RWPE1 (cell line): ENCODE measurements at regions not wholly inside any gene's neighbourhood (a gene's known extent, or its start where the extent isn't known, plus 50 kb on each side); places are given as distances from the start of the nearest gene placed in this dataset.

ENCODE experiments used
- CTCF ChIA-PET: fragments of 350-600 bp; sonication (Branson Sonifier 250); formaldehyde crosslinking; extraction: SDS; loops from one replicate; lab custom pipeline; 2021; lab: Yijun Ruan, JAX
- POLR2A ChIA-PET: fragments of 400-600 bp; formaldehyde crosslinking; extraction: SDS; loops from one replicate; lab custom pipeline; 2020; ENCODE audit warnings: antibody characterized with exemption; ENCODE audit not compliant: low non-redundant PET; lab: Yijun Ruan, JAX
- DNase-seq: peaks from one replicate; pipeline ENCODE4 v3.0.0; 2012; ENCODE audit warnings: low spot score
- H3K27ac ChIP-seq: fragments of 450-650 bp; 2 replicates; pipeline ENCODE4 v1.5.1; 2017
- TF ChIP-seq, protein P1 (sequence below): fragments of 450-650 bp; conservative IDR thresholded peaks from 2 replicates; pipeline ENCODE4 v1.5.1; 2017; ENCODE audit warnings: low read depth, mild to moderate bottlenecking

- no peak overlapping the region for H3K27ac ChIP-seq
- CTCF ChIA-PET, result interaction anchor here (0.7 to 1.1 kb wide), 2 partner anchors 9 to 27 kb away, joined by 3 read pairs; no protein-coding TSS in a partner anchor
These were observed 115.4 kb upstream of the ROPN1 start for GRCh38 chr3:124107104-124107890.

GRCh38 chr3:124108446-124108845 is 116.5 kb upstream of the ROPN1 start:
- ChIA-PET CTCF (interaction anchor here (1.1 kb wide), 1 partner anchor 10 kb away, joined by 3 read pairs; no protein-coding TSS in a partner anchor), POLR2A (no interaction called here)
- TF ChIP-seq, protein P1, sequence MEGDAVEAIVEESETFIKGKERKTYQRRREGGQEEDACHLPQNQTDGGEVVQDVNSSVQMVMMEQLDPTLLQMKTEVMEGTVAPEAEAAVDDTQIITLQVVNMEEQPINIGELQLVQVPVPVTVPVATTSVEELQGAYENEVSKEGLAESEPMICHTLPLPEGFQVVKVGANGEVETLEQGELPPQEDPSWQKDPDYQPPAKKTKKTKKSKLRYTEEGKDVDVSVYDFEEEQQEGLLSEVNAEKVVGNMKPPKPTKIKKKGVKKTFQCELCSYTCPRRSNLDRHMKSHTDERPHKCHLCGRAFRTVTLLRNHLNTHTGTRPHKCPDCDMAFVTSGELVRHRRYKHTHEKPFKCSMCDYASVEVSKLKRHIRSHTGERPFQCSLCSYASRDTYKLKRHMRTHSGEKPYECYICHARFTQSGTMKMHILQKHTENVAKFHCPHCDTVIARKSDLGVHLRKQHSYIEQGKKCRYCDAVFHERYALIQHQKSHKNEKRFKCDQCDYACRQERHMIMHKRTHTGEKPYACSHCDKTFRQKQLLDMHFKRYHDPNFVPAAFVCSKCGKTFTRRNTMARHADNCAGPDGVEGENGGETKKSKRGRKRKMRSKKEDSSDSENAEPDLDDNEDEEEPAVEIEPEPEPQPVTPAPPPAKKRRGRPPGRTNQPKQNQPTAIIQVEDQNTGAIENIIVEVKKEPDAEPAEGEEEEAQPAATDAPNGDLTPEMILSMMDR, result no peak

More at GRCh38 chr3:124107104-124107890, 115.4 kb upstream of the ROPN1 start:
- POLR2A ChIA-PET, result no interaction called here
- TF ChIP-seq, protein P1, result no peak
- DNase-seq, result no peak

DNA sequence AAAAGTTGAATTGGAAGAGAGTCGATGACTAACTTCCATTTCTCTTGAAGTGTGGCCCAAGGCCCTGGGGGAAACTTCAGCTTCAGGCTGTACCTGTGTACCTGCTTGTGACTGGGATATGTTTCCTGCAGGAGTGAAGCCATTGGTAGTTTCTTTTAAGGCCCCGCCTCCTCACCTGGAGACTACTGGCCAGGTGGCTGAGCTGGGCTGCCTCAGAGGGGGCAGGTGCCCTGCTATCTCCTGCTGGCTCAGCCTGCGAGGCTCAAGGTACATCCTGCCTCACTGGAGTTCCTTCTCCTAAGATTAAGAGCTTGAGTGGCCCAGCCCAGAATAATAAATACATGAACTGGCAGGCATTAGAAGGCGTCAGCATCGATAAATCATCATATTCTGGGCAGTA is 121.6 kb upstream of the ROPN1 start:
- TF ChIP-seq, protein P1, result no peak
- CTCF ChIA-PET, result interaction anchor here (0.6 kb wide), 1 partner anchor 295 kb away, joined by 3 read pairs; no protein-coding TSS in a partner anchor
- POLR2A ChIA-PET, result no interaction called here
- no peak for DNase-seq
- no peak overlapping the region for H3K27ac ChIP-seq

More at GRCh38 chr3:124108446-124108845, 116.5 kb upstream of the ROPN1 start:
- no peak overlapping the region for H3K27ac ChIP-seq
- no peak for DNase-seq

- no peak overlapping the region for H3K27ac ChIP-seq
- ChIA-PET CTCF (interaction anchor here (0.6 to 0.7 kb wide), 4 partner anchors 42 to 482 kb away, joined by 3 to 5 read pairs (median 4); no protein-coding TSS in a partner anchor), POLR2A (no interaction called here)
- TF ChIP-seq, protein P1, result no peak
- DNase-seq, result no peak
These were observed 123.4 kb upstream of the ROPN1 start for GRCh38 chr3:124115279-124115678.

DNA sequence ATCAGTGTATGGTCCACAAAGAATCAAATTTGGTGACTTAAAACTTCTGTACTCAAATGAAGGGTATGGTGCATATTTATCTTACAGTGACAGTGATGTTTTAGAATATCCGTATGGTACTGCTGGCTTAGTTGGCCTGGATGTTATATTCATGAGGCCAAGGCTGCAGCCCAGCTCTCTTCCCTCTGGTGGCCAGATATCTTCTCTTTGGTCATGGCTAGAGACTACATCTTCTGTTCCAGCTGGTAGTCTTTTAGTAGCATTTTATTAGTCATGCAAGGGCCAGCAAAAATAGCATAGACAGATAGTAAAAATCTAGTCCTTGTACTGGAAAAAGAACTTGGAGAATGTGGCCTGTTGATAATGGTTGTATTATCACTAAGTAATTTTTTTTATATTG is 124.0 kb upstream of the ROPN1 start:
- DNase-seq, result no peak
- TF ChIP-seq, protein P1, result no peak
- H3K27ac ChIP-seq, result no peak overlapping the region
- POLR2A ChIA-PET, result no interaction called here
- CTCF ChIA-PET, result interaction anchor here (0.6 to 0.7 kb wide), 3 partner anchors 42 to 481 kb away, joined by 4 to 5 read pairs (median 5); no protein-coding TSS in a partner anchor

GRCh38 chr3:124116906-124117305 is 125.0 kb upstream of the ROPN1 start:
- POLR2A ChIA-PET, result no interaction called here
- CTCF ChIA-PET, result interaction anchor here (0.6 kb wide), 1 partner anchor 982 kb away, joined by 3 read pairs; no protein-coding TSS in a partner anchor
- TF ChIP-seq, protein P1, result no peak
- no peak for DNase-seq
- H3K27ac ChIP-seq, result no peak overlapping the region
